GM21529 (cell line): ENCODE measurements at regions not wholly inside any gene's neighbourhood (a gene's known extent, or its start where the extent isn't known, plus 50 kb on each side); places are given as distances from the start of the nearest gene placed in this dataset.
"Not testable (repeated sequence)": the region's sequence is repeated elsewhere in the genome, so short reads cannot be mapped to it uniquely, and the experiment has no call there.

Experiments
- ATAC-seq: cut with Tn5 transposase; IDR thresholded peaks from one replicate; pipeline ENCODE4 v1.9.1; 2021; ENCODE audit not compliant: unreplicated experiment

GRCh38 chrX:124690495-124690894, 344.1 kb downstream of the SH2D1A start:
- ATAC-seq, result no peak

- no peak for ATAC-seq
These were observed 353.5 kb downstream of the SH2D1A start for GRCh38 chrX:124699876-124700275.

GRCh38 chrX:124717537-124717936, 371.2 kb downstream of the SH2D1A start:
- no peak for ATAC-seq

GRCh38 chrX:124719060-124719459, 372.7 kb downstream of the SH2D1A start:
- no peak for ATAC-seq

- ATAC-seq, result no peak
These were observed 374.2 kb downstream of the SH2D1A start for GRCh38 chrX:124720532-124720931.

- ATAC-seq, result no peak
These were observed 379.1 kb downstream of the SH2D1A start for GRCh38 chrX:124725502-124725901.

GRCh38 chrX:124726292-124726691, 379.9 kb downstream of the SH2D1A start:
- ATAC-seq, result no peak

GRCh38 chrX:124726881-124727280, 380.5 kb downstream of the SH2D1A start:
- ATAC-seq, result no peak

GRCh38 chrX:124736553-124737270, 390.3 kb downstream of the SH2D1A start:
- no peak for ATAC-seq

- ATAC-seq, result no peak
These were observed 391.4 kb downstream of the SH2D1A start for GRCh38 chrX:124737771-124738170.

- no peak for ATAC-seq
These were observed 400.9 kb downstream of the SH2D1A start for GRCh38 chrX:124747295-124747694.

GRCh38 chrX:124764354-124764753, 418.0 kb downstream of the SH2D1A start:
- no peak for ATAC-seq

- no peak for ATAC-seq
These were observed 422.8 kb downstream of the SH2D1A start for GRCh38 chrX:124769166-124769565.

- no peak for ATAC-seq
These were observed 424.9 kb downstream of the SH2D1A start for GRCh38 chrX:124771292-124771691.

GRCh38 chrX:124788253-124788652, 441.9 kb downstream of the SH2D1A start:
- not testable (repeated sequence) for ATAC-seq

GRCh38 chrX:124789874-124790273, 443.5 kb downstream of the SH2D1A start:
- ATAC-seq, result not testable (repeated sequence)

- no peak for ATAC-seq
These were observed 445.2 kb downstream of the SH2D1A start for GRCh38 chrX:124791492-124792095.

GRCh38 chrX:124796989-124797388, 450.6 kb downstream of the SH2D1A start:
- ATAC-seq, result no peak

- no peak for ATAC-seq
These were observed 458.6 kb downstream of the SH2D1A start for GRCh38 chrX:124804962-124805361.

- no peak for ATAC-seq
These were observed 459.1 kb downstream of the SH2D1A start for GRCh38 chrX:124805486-124805885.

GRCh38 chrX:124814106-124814505, 467.7 kb downstream of the SH2D1A start:
- no peak for ATAC-seq

GRCh38 chrX:124818033-124818432, 471.7 kb downstream of the SH2D1A start:
- no peak for ATAC-seq

GRCh38 chrX:124818764-124819163, 472.4 kb downstream of the SH2D1A start:
- ATAC-seq, result no peak
